ENCODE measurements at regions not wholly inside any gene's neighbourhood (a gene's known extent, or its start where the extent isn't known, plus 50 kb on each side); places are given as distances from the start of the nearest gene placed in this dataset.

DNA sequence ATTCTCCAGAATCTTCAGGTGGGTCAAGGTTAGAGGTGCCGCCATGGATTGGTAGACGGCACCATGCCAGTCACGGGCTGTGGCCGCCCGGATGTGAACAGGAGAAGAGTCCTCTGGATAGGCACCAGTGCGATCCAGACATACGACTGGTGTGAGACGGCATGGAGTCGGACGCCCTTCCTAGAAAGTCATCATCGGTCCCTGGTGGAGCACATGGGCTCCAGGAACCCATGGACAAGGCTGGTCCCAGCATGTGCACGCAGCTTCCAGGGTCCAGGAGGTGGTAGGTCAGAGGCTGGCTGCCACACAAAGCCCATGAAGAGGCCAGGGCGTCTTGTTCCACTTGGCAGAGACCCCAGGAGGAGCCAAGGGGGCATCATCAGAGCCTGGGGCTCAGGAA, 276.1 kb upstream of the LRRC3B start:
- Histone ChIP-seq H3K9ac (replicated peaks in 1 of 4; ENCODE audit: extremely low read depth in 1 of 4, low read depth in 3 of 4, low read length in 3 of 4) (no peak overlapping the region), H2BK5ac (ENCODE audit: low read depth, low read length) (no peak overlapping the region), H2AFZ (ENCODE audit: low read length) (no peak overlapping the region), H3K79me1 (ENCODE audit: low read depth, low read length) (no peaks in the 10 kb centered on the region), H3K27me3 (replicated peaks in 1 of 4; ENCODE audit: control insufficient read depth in 3 of 4, extremely low read depth in 1 of 4, insufficient read depth in 3 of 4, low read length in 3 of 4) (no peaks in the 10 kb centered on the region), H3K18ac (ENCODE audit: extremely low read depth, low read length) (no peak overlapping the region), H3K4me1 (replicated peaks in 1 of 4; ENCODE audit: control insufficient read depth in 3 of 4, insufficient read depth in 4 of 4, low read length in 3 of 4) (peaks cover 0 to 2% (median 0%) of the 10 kb centered on the region in 4 experiments; a peak in 1 of 7 replicates), H3K23ac (ENCODE audit: insufficient read length) (no peak overlapping the region), H3K27ac (ENCODE audit: low read depth, low read length) (no peak overlapping the region), H4K91ac (replicated peaks; ENCODE audit: insufficient read length, low read length) (no peak overlapping the region), H2BK15ac (ENCODE audit: low read length) (no peak overlapping the region), H4K20me1 (replicated peaks in 1 of 2; ENCODE audit: control insufficient read depth in 1 of 2, insufficient read depth in 2 of 2, low read length in 2 of 2) (no peaks in the 10 kb centered on the region), H2BK120ac (replicated peaks; ENCODE audit: low read depth, low read length) (no peak overlapping the region), H3K56ac (replicated peaks; ENCODE audit: insufficient read length, low read depth, low read length) (no peak overlapping the region), H3K4me2 (ENCODE audit: insufficient read depth in 1 of 2, low read depth in 2 of 2, low read length in 2 of 2) (no peak overlapping the region), H3K14ac (ENCODE audit: insufficient read length) (no peak overlapping the region), H3K23me2 (ENCODE audit: low read depth, low read length) (no peaks in the 10 kb centered on the region), H2BK20ac (ENCODE audit: low read length) (no peak overlapping the region), H3K79me2 (ENCODE audit: control insufficient read depth in 1 of 2, insufficient read depth in 2 of 2, low read length in 2 of 2) (no peaks in the 10 kb centered on the region), H3K4ac (replicated peaks; ENCODE audit: insufficient read length, low read depth, low read length) (no peak overlapping the region), H4K8ac (ENCODE audit: extremely low read depth, insufficient read depth, low read length) (peak overlapping the region; percentile 25; the same call in 1 of the 2 replicates), H3K9me3 (ENCODE audit: insufficient read depth in 2 of 2, low read depth in 1 of 2, low read length in 1 of 2) (no peaks in the 10 kb centered on the region; a peak in 1 of 4 replicates), H2BK12ac (ENCODE audit: low read depth, low read length) (no peak overlapping the region), H2AK5ac (ENCODE audit: low read depth, low read length) (no peak overlapping the region), H3K36me3 (ENCODE audit: control insufficient read depth in 2 of 4, insufficient read depth in 4 of 4, low read length in 3 of 4) (no peaks in the 10 kb centered on the region), H4K5ac (ENCODE audit: insufficient read length, low read depth, low read length) (no peak overlapping the region), H3K4me3 (ENCODE audit: extremely low read depth in 1 of 4, insufficient read depth in 2 of 4, low read depth in 3 of 4, low read length in 4 of 4) (no peak overlapping the region)
- WGBS, 2 experiments (ENCODE audit: extremely low coverage in 1 of 2, insufficient coverage in 1 of 2, insufficient read length in 1 of 2, insufficient replicate concordance in 2 of 2, low coverage in 1 of 2, low lambda C conversion rate in 2 of 2, missing lambda C conversion rate in 1 of 2) = 97% methylated on average over 13 of the region's 13 CpGs; no CpG with 5 or more reads in 1 of the 2 experiments
- ChIA-PET POLR2A (ENCODE audit: partially characterized antibody) (no interaction called here), CTCF (ENCODE audit: partially characterized antibody) (interaction anchor here (0.6 to 1.6 kb wide), 6 partner anchors 8 to 698 kb away, joined by 3 to 5 read pairs (median 3); no protein-coding TSS in a partner anchor)
- FAIRE-seq (no peak), DNase-seq (ENCODE audit: low read depth in 1 of 2, low spot score in 2 of 2) (no peak)
- no peak for TF ChIP-seq POLR2A (IDR thresholded peaks at IDR 0.05; ENCODE audit: control extremely low read depth in 1 of 2, low read depth in 2 of 2, low read length in 2 of 2)
- TF ChIP-seq RBBP5 (IDR thresholded peaks at IDR 0.05; ENCODE audit: borderline replicate concordance, low read depth, low read length) = no peak
- no peak for TF ChIP-seq SRF (IDR thresholded peaks at IDR 0.05; ENCODE audit: low read depth, low read length)
- TF ChIP-seq SP2 (IDR thresholded peaks at IDR 0.05; ENCODE audit: low read length) = no peak
- no peak for TF ChIP-seq CHD2 (IDR thresholded peaks at IDR 0.05; ENCODE audit: low read length)
- TF ChIP-seq RXRA (IDR thresholded peaks at IDR 0.05; ENCODE audit: insufficient read depth, low read depth, low read length) = no peak
- no peak for TF ChIP-seq SIN3A (conservative IDR thresholded peaks at IDR 0.05 in 1 of 2, IDR thresholded peaks at IDR 0.05 in 1 of 2; ENCODE audit: low read depth in 1 of 2, low read length in 2 of 2)
- no peak for TF ChIP-seq KDM5A (IDR thresholded peaks at IDR 0.05; ENCODE audit: low read length)
- TF ChIP-seq ASH2L (IDR thresholded peaks at IDR 0.05; ENCODE audit: low read length) = no peak
- TF ChIP-seq BACH1 (IDR thresholded peaks at IDR 0.05; ENCODE audit: low read length) = no peak
- no peak for TF ChIP-seq RFX5 (IDR thresholded peaks at IDR 0.05; ENCODE audit: borderline replicate concordance, low read depth, low read length)
- TF ChIP-seq, protein P1, sequence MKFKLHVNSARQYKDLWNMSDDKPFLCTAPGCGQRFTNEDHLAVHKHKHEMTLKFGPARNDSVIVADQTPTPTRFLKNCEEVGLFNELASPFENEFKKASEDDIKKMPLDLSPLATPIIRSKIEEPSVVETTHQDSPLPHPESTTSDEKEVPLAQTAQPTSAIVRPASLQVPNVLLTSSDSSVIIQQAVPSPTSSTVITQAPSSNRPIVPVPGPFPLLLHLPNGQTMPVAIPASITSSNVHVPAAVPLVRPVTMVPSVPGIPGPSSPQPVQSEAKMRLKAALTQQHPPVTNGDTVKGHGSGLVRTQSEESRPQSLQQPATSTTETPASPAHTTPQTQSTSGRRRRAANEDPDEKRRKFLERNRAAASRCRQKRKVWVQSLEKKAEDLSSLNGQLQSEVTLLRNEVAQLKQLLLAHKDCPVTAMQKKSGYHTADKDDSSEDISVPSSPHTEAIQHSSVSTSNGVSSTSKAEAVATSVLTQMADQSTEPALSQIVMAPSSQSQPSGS (IDR thresholded peaks at IDR 0.05; ENCODE audit: low read length) = no peak
- TF ChIP-seq SP4 (IDR thresholded peaks at IDR 0.05; ENCODE audit: low read length) = no peak
- no peak for TF ChIP-seq PHF8 (conservative IDR thresholded peaks at IDR 0.05; ENCODE audit: low read depth, low read length)
